CD4-positive, alpha-beta T cell treated with Interferon gamma for 1 hour (primary cell): ENCODE measurements at regions not wholly inside any gene's neighbourhood (a gene's known extent, or its start where the extent isn't known, plus 50 kb on each side); places are given as distances from the start of the nearest gene placed in this dataset.

Experiments used
- DNase-seq: peaks from one replicate; pipeline ENCODE4 v3.0.0-alpha.2; 2020

- DNase-seq = no peak
Observed at GRCh38 chr18:22080035-22080434, 89.4 kb upstream of the GATA6 start.

DNA sequence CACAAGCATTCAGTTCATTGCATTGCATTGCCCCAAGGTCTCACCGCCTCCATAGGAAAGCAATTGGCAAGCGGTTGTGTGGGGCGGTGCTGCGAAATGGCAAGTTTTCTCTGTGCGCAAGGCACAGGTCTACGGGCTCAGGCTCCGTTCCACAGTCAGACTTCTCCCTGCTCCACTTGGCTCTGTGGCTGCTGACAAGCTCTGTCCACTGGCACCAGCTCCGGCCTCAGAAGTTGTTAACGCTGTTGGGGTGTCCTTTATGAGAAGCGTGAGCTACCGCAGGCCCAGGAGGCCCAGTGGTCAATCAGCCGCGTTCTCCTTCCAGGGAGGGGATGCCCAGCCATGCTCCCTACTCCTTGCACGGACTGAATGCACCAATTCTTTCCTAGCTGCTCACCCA lies 87.0 kb upstream of the GATA6 start:
- DNase-seq = no peak

DNA sequence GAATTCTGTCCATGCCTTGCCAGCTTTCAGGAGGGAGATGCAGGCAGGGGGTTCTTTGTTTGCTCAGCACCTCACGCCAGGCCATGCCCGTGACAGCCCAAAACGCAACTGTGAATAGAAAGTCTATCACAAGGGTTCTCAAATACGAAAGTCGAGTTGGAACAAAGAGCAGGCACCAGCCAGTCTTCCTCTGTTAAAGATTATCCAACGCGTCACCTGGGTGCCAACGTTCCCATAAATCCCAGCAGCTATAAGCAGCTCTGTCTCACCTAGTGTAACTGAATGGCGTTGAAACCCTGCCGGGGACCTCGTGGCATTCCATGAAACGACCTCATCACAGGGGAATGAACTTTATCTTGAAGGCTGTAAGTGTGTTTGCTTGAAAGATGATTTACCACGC lies 84.8 kb upstream of the GATA6 start:
- DNase-seq = no peak

- no peak for DNase-seq
Observed at GRCh38 chr18:22086973-22087372, 82.4 kb upstream of the GATA6 start.

DNA sequence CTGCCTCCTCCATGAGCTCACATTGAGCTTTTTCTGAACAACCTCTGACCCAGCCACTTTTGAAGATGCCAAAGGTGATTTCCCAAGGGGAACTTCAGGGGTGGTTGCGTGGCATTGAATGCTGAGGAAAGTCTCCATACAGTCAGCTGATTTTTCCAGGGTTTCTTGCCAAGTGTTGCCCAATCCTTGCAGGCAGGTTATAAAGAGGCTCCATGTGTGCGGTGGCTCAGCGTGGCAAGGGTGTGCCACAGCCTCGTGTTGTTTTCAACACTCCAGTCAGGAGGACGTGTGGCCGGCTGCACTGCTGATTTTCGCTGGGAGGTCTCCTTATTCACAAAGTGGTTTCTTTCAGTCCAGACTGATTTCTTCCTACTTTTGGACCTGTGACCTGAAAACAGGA lies 81.4 kb upstream of the GATA6 start:
- no peak for DNase-seq

GRCh38 chr18:22088996-22089640 lies 80.3 kb upstream of the GATA6 start:
- DNase-seq = no peak

DNA sequence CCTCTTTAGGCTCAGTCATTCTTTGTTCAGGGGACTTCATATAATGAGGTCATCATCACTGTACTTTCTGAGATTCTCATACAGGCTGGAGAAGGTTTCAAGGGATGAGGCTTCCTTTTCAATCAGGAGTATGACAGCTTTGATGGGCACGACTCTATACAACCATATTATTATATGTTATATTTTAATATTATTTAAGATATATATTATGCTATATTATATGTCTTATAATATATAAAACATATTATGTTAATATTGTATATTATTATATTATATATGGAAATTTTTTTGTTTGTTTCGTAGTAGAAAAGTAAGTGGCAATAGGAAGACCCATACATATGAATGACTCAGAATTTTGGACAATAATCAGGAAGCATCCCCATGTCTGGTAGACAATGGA lies 78.0 kb upstream of the GATA6 start:
- no peak for DNase-seq

GRCh38 chr18:22093731-22094357 lies 75.5 kb upstream of the GATA6 start:
- DNase-seq = no peak

DNA sequence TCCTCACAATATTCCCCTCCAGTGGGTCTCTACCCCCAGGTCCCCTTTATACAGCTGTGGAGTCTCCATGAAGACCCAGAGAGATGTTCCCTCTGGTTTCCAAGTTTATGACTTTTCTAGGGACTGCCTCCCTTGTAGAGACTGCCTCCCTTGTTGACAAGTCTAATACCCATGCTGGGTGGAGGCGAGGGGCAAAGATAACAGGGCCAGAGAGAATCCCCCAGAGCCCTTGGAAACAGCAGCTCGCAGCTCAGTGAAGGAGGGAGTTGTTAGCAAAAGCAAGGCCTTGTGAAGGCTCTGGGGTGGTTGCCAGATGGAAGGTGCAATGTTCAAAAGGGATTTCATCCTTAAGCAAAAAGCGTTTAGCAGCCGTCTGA lies 75.0 kb upstream of the GATA6 start:
- DNase-seq = no peak

- DNase-seq = no peak
Observed at GRCh38 chr18:22098563-22098989, 70.8 kb upstream of the GATA6 start.

GRCh38 chr18:22099925-22100324 lies 69.5 kb upstream of the GATA6 start:
- DNase-seq = no peak

DNA sequence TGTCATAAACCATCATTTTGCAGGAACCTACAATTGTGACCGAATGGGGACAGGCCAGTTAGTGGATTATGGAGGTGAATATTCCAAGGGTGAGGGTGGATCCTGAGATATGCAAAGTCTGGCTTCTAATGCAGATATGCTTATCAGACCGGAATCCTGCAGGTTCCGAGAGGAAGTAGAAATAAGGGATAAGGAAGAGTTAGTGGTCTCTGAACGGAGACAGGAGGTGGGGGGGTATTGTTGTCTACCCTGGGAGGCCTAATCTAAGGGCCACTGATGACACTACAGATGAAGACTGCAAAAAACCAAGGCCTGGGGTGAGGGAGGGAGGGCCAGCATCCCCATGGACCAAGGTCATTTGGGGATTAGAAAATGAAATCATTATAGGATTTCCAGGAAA lies 67.7 kb upstream of the GATA6 start:
- DNase-seq = no peak

- DNase-seq = no peak
Observed at GRCh38 chr18:22102953-22103646, 66.3 kb upstream of the GATA6 start.

DNA sequence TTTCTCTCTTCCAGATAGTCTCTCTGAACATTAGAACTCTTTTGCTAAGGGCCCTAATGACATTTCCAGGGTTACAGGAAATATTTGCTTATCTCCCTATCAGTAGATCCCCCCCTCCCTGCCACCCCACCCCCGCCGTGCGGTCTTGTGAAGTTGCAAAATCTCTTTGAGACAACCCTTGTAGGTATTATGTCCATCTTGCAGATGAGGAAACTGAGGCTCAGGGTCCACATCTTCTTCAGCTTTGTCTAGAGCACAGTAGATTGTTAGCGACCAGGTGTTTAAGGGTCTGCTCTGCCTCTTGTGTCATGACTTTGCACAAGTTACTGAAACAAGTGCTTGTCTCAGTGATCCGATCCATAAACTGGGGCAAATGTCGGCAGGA lies 65.8 kb upstream of the GATA6 start:
- no peak for DNase-seq

DNA sequence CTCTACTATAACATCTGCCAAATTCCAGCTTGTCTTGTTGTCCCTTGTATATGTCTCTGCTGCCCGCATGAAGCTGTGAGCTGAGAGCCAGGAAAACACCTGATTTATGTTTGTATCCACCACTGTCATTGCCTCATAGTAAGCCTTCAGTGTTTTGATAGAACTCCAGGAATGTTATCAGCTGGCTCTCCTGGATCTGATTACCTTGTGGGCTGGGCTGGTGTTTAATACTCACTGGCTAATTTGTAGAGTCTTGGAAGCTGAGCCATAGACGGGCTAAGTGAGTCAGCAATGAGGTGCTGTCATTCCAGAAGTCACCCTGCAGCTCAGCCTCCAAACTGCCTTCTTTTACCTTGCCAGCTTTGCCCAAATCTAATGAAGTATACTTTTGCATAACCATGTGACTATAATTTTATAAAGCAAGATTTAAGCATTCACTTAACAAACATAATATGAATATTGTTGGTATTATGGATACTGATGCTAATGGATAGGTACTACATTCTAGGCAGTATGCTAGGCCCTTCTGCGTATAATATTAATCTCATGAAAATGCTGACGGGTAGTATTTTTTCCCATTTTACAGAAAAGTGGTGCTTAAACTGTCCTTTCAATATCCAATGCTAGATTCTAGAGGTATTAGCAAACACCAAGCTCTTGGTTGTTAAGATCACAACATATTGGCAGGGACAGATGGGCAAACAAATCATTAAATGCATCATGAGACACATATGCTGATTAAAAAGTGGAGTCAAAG lies 62.7 kb upstream of the GATA6 start:
- no peak for DNase-seq

GRCh38 chr18:22108674-22109073 lies 60.7 kb upstream of the GATA6 start:
- no peak for DNase-seq

DNA sequence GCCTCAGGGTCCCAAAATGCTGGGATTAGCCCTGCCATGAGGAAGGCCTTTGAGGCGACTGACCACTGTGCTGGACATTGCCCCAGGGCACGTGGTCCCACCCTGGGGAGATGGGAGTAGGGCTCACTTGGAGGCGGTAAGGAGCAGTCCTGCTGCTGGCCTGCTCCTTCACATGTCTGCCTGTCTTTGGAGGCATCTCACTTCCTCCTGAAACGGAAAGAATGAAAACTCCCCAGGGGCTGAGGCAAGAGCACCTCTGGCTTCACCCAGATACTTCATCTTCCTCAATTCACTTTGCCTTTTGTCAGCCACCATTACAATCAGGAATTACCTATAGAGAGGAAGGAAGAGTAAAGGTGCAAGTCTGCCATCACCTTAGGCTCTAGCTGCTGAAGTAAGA lies 59.9 kb upstream of the GATA6 start:
- DNase-seq = no peak

DNA sequence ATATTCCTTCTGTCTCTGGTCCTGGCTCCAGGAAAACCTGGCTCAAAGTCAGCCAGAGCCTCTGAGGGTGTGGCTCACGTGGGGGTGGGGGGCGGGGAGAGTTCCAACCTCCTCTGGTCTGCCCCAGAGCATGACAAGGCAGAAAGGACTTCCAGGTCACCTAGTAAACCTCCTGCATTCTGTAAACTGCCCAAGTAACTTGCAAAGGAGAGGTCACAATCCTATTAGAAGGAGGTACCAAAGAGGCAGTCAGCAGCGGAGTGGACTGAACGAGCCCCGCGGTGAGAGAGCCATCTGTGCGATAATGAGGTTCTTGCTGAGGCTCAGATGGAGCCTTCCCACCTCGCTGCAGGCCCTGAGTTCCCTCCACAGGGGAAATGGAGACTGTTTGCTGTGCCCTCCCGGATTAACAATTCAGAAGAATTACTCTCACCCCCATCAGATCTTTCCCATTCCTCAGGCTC lies 58.9 kb upstream of the GATA6 start:
- DNase-seq = no peak

- DNase-seq = no peak
Observed at GRCh38 chr18:22112215-22112614, 57.2 kb upstream of the GATA6 start.

DNA sequence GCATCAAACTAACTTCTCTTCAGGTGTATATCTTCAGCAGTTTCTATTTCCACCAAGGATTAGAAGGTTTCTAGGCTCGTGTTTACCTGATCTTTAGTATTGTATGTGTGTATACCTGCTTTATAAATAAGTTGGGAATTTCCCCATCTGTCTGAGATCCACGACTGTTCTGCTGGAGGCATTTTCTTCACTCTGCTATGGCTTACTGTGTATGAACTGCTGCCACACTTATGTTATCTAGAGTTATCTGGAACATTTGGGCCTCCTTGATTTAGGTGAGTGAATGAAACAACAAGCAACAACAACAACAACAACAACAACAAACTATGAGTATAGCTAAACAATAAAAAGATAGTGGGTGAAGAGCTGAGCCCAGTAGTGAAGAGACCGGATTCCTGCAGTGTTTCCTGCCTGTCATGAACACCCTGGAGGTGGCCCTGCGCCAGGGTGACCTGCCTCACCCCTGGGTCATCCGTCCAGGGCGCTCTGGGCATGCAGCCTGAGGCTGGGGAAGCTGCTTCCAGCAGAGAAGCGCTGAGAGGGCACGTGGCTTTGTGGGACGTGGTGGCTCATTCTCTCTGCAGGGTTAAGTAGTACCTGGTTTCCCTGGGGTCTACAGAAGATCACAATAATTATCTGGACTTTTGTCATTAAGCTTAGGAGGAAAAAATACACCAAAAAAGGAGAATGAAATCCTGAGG lies 56.1 kb upstream of the GATA6 start:
- no peak for DNase-seq

DNA sequence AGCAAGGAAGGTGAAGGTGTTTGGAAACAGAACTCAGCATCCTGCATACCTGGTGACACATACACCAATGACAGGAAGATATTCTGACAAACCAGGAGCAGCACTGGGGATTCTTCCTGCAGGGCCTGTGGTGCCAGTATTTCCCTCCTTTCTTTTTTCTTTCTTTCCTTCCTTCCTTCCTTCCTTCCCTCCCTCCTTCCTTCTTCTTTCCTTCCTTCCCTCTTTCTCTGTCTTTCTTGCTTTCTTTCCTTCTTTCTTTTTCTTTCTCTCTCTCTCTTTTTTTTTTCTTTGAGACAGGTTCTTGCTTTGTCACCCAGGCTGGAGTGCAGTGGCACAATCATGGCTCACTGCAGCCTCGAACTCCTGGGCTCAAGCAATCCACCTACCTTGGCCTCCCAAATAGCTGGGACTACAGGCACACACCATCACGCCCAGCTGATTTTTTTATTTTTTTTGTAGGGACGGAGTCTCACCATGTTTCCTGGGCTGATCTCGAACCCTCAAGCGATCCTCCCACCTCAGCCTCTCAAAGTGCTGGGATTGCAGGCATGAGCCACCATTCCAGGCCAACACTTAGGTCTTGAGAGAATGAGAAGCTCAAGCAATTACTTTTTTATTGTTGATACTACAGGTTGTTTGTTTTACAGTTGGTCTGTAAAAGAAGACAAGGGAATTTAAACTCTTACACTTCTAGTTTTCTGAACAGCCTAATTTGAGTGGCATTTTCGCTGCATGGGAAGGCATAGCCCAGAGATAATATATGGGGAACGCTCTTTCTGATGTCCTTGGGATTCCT lies 54.7 kb upstream of the GATA6 start:
- no peak for DNase-seq

GRCh38 chr18:22115573-22115972 lies 53.8 kb upstream of the GATA6 start:
- no peak for DNase-seq
